ENCODE measurements at regions not wholly inside any gene's neighbourhood (a gene's known extent, or its start where the extent isn't known, plus 50 kb on each side); places are given as distances from the start of the nearest gene placed in this dataset.

DNA sequence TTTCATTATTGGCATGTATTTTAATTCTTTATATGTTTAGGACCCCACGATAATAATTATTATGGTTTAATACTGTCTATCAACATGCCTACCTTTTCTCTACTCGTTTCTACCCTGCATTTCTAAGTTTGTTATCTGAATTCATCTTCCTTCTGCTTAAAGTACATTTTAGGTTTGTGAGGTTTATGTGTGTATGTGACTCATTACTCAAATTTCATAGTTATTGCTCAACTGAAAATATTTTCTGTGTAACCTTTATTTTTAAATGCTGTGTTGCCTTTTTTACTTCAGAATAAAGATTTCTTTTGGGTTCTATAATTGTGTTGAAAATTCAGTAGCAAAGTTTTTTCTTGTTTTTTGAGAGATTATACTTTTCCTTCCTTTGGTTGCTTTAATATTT, 933.9 kb upstream of the LRRTM1 start:
- ATAC-seq = no peak
- Mint-ChIP-seq H3K4me3 (no peak overlapping the region), H3K9me3 (peaks cover 33% of the 10 kb centered on the region), H3K4me1 (no peaks in the 10 kb centered on the region), H3K36me3 (no peaks in the 10 kb centered on the region), H3K27ac (no peak overlapping the region)
- no peak for DNase-seq (ENCODE audit: low spot score in 2 of 2)

GRCh38 chr2:81235601-81236000, 931.0 kb upstream of the LRRTM1 start:
- no peak for ATAC-seq
- no peak overlapping the region for H3K4me3 Mint-ChIP-seq

DNA sequence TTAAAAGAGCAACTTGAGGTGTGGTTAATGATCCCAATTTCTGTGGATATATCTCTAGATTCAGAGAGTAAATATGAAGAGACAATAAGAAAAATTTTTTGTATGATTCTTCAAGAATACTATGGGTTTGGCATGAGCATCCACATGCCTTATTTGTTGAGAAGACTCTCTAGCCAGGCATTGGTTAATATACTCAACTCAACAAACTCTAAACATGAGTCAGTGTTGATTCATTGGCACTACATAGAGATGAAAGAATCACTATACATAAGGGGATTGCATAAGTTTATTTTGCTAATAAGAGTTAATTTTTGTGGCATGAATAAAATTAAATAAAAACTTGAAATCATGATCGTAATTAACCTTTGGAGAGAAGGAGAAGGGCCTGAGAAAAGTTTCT, 930.2 kb upstream of the LRRTM1 start:
- no peaks in the 10 kb centered on the region for H3K36me3 Mint-ChIP-seq
- no peak overlapping the region for H3K27ac Mint-ChIP-seq
- no peak overlapping the region for H3K4me3 Mint-ChIP-seq
- DNase-seq (ENCODE audit: low spot score in 2 of 2) (no peak), ATAC-seq (no peak)
- H3K4me1 Mint-ChIP-seq = no peaks in the 10 kb centered on the region
- H3K9me3 Mint-ChIP-seq = peaks cover 48% of the 10 kb centered on the region

More at GRCh38 chr2:81235601-81236000, 931.0 kb upstream of the LRRTM1 start:
- Mint-ChIP-seq H3K9me3 (peaks cover 50% of the 10 kb centered on the region), H3K36me3 (no peaks in the 10 kb centered on the region), H3K27ac (no peak overlapping the region), H3K4me1 (no peaks in the 10 kb centered on the region)
- no peak for DNase-seq (ENCODE audit: low spot score in 2 of 2)

DNA sequence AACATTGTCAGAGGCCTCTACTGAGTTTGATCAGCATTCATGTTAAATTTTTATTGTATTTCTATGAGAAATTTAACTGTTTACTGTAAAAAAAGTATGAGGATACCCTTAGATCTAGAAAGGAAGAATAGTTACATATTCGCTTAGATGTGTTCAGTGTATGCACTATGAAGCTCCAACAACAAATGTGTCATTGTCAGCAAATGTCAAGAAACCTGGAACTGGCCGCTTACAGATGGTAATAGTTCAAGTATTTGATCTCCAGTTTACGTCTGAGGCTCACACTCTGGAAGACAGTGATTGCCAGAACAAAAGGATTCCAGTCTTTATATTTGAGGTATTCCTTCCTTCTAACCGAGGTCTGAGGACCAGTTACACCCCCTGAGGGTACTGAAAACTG, 921.2 kb upstream of the LRRTM1 start:
- H3K9me3 Mint-ChIP-seq = peaks cover 18% of the 10 kb centered on the region
- H3K4me1 Mint-ChIP-seq = no peaks in the 10 kb centered on the region
- no peak overlapping the region for H3K27ac Mint-ChIP-seq
- no peak for DNase-seq (ENCODE audit: low spot score in 2 of 2)
- H3K36me3 Mint-ChIP-seq = no peaks in the 10 kb centered on the region
- H3K4me3 Mint-ChIP-seq = no peak overlapping the region
- ATAC-seq = no peak

- H3K9me3 Mint-ChIP-seq = peaks cover 17% of the 10 kb centered on the region
- no peak for ATAC-seq
- no peak overlapping the region for H3K27ac Mint-ChIP-seq
- no peak for DNase-seq (ENCODE audit: low spot score in 2 of 2)
- no peaks in the 10 kb centered on the region for H3K36me3 Mint-ChIP-seq
- H3K4me1 Mint-ChIP-seq = no peaks in the 10 kb centered on the region
- H3K4me3 Mint-ChIP-seq = no peak overlapping the region
These were observed 909.0 kb upstream of the LRRTM1 start for GRCh38 chr2:81213598-81213997.

GRCh38 chr2:81206216-81206615, 901.7 kb upstream of the LRRTM1 start:
- DNase-seq (ENCODE audit: low spot score in 2 of 2) (no peak), ATAC-seq (no peak)
- Mint-ChIP-seq H3K36me3 (no peaks in the 10 kb centered on the region), H3K27ac (no peak overlapping the region), H3K4me1 (no peaks in the 10 kb centered on the region), H3K9me3 (peaks cover 18% of the 10 kb centered on the region), H3K4me3 (no peak overlapping the region)

DNA sequence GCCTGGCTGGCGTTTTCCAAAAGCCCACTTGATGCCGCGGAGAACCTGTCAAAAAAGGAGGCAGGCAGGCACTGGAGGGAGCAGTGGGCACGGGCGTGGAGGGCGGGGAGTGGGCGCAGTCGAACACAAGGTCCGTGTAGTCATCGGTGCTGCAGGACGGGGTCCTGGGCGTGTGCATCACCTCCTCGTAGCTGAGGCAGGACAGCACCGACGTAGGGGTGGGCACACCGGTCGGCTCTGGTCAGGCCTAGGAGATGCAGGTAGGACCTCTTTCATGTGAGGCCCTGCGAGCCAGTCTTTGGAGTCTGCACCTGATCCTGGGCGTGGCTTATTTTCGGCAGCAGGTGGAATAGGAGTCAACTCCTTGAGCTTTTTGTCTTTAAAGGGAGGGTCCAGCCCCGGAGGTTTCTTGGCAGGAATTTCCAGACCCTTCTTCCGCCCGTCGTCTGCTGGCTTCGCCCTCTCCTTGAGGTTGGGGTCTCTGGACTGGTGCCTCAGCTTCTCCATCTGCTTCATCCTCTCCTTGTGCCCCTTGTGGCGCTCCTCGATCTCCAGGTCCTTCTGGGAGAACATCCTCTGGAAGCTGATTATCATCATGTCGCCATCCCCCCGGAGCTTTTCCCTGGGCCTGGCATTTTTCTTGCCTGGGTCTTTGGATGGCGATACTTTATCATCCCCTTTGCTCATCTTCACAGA, 892.5 kb upstream of the LRRTM1 start:
- ATAC-seq (no peak), DNase-seq (ENCODE audit: low spot score in 2 of 2) (no peak)
- Mint-ChIP-seq H3K4me1 (no peaks in the 10 kb centered on the region), H3K4me3 (no peak overlapping the region), H3K27ac (no peak overlapping the region), H3K36me3 (no peaks in the 10 kb centered on the region), H3K9me3 (no peaks in the 10 kb centered on the region)

GRCh38 chr2:81196383-81196851, 891.9 kb upstream of the LRRTM1 start:
- H3K9me3 Mint-ChIP-seq = no peaks in the 10 kb centered on the region

DNA sequence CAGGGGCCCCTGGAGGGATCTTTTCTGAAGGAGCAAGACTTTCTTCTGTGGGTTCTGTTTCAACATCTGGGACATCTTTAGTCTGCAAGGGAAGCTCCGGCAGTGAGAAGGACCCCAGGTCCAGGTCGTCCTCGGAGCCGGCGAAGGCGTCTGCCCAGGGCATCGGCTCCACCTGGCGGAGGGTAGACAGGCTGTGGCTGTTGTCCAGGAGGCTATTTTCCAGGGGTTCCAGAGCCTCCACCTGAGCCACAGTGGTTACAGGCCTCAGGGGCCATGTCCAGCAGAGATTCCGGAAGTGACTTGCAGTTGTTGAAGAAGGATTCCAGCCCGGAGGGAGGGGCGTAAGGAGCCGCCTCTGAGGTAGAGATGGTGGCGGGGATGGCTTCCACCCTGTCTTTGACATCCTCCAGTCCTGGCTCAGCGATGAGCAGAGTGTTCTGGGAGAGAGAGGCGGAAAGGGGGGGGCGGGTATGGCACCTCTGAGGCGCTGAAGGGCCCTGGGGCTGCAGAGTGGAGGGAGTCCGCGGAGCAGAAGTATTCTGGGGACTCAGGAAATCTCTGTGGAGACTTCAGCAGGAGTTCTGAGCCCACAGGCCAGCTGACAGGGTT, 891.3 kb upstream of the LRRTM1 start:
- Mint-ChIP-seq H3K9me3 (no peaks in the 10 kb centered on the region), H3K36me3 (no peaks in the 10 kb centered on the region), H3K4me3 (no peak overlapping the region), H3K4me1 (no peaks in the 10 kb centered on the region), H3K27ac (no peak overlapping the region)
- DNase-seq (ENCODE audit: low spot score in 2 of 2) (no peak), ATAC-seq (no peak)

More at GRCh38 chr2:81196383-81196851, 891.9 kb upstream of the LRRTM1 start:
- Mint-ChIP-seq H3K27ac (no peak overlapping the region), H3K4me1 (no peaks in the 10 kb centered on the region), H3K36me3 (no peaks in the 10 kb centered on the region), H3K4me3 (no peak overlapping the region)
- ATAC-seq = no peak
- no peak for DNase-seq (ENCODE audit: low spot score in 2 of 2)

DNA sequence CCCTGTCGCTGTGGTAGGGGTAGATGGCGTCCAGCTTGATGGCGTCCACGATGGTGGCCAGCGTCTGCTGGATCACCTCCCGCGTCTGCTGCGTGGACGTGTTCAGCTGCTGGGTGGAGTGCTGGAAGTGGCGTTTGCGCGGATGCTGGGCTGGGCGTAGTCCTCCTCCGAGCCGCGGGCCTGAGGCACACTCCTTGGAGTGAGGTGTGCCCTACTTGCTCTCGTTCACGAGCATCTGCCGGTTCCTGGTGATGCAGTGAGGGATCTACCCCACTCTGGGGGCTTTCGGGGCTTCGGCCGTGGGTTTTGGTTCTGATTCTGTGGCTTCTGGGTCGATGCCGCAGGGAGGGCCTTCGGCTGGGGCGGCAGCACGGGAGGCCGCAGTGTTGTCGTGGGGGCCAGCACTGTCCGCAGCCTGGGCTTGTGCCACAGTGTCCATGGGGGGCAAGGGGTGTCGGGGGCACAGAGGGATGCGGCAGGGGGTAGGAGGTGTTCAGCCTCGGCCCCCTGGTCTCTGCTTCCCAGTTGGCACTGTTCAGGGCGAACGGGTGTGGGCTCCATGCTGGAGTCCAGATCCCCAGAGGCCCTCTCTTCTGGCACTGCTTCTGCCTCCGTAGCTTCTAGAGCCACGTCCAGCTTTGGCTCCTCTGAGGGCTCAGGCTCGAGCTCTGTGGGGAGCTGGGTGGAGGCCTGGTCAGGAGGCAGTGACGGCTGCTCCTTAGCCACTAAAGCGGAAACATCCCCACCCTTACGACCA, 890.6 kb upstream of the LRRTM1 start:
- Mint-ChIP-seq H3K4me1 (no peaks in the 10 kb centered on the region), H3K9me3 (peaks cover 3% of the 10 kb centered on the region), H3K27ac (no peak overlapping the region), H3K4me3 (no peak overlapping the region), H3K36me3 (no peaks in the 10 kb centered on the region)
- no peak for DNase-seq (ENCODE audit: low spot score in 2 of 2)
- no peak for ATAC-seq

DNA sequence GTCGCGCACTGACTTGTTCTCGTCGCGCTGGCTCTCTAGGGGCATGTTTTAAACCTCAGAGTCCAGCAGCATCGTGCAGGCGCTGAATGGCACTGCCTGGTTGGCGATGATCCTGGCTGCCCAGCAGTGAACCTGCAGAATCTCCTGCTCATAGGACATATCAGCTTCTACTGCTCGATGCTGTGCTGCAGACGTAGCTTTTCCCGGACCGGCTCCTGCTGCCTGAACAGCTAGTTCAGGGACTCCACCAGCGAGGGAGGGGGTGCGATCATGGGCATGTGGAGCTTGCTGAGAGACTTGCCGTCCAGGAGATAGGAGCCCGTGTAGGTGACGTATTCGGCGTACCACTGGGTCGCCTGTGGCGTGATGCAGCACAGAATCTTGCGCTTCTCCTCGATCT, 890.0 kb upstream of the LRRTM1 start:
- Mint-ChIP-seq H3K4me3 (no peak overlapping the region), H3K36me3 (no peaks in the 10 kb centered on the region), H3K4me1 (no peaks in the 10 kb centered on the region), H3K27ac (no peak overlapping the region), H3K9me3 (peaks cover 3% of the 10 kb centered on the region)
- ATAC-seq (no peak), DNase-seq (ENCODE audit: low spot score in 2 of 2) (no peak)

GRCh38 chr2:81194176-81194575, 889.6 kb upstream of the LRRTM1 start:
- H3K27ac Mint-ChIP-seq = no peak overlapping the region

DNA sequence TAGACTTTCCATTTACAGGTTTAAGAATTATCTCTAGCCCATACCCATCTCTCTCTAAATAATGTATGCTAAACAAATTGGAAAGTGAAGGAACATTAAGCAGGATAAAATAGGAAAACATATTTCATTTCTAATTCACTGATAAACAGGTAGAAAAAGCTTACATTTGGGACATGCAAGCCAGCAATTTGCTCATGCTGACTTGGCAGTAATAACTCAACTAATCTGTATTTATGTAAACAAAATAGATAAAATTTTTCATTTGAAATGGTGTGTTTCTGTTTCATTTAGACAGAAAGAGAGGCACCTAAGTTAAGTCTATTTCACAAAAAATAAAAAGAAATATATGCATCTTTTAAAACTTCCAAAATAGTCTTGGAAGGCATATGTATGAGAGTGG, 877.3 kb upstream of the LRRTM1 start:
- no peak overlapping the region for H3K4me3 Mint-ChIP-seq
- no peaks in the 10 kb centered on the region for H3K36me3 Mint-ChIP-seq
- peaks cover 19% of the 10 kb centered on the region for H3K9me3 Mint-ChIP-seq
- DNase-seq (ENCODE audit: low spot score in 2 of 2) (no peak), ATAC-seq (no peak)
- no peak overlapping the region for H3K27ac Mint-ChIP-seq
- H3K4me1 Mint-ChIP-seq = no peaks in the 10 kb centered on the region

More at GRCh38 chr2:81194176-81194575, 889.6 kb upstream of the LRRTM1 start:
- Mint-ChIP-seq H3K4me3 (no peak overlapping the region), H3K36me3 (no peaks in the 10 kb centered on the region), H3K4me1 (no peaks in the 10 kb centered on the region), H3K9me3 (peaks cover 3% of the 10 kb centered on the region)
- DNase-seq (ENCODE audit: low spot score in 2 of 2) = no peak
- ATAC-seq = no peak

- Mint-ChIP-seq H3K27ac (no peak overlapping the region), H3K9me3 (peaks cover 12% of the 10 kb centered on the region), H3K4me1 (no peaks in the 10 kb centered on the region), H3K36me3 (no peaks in the 10 kb centered on the region), H3K4me3 (no peak overlapping the region)
- ATAC-seq = no peak
- DNase-seq (ENCODE audit: low spot score in 2 of 2) = no peak
These were observed 866.9 kb upstream of the LRRTM1 start for GRCh38 chr2:81171447-81171846.

GRCh38 chr2:81163583-81163982, 859.0 kb upstream of the LRRTM1 start:
- H3K27ac Mint-ChIP-seq = no peak overlapping the region
- no peak overlapping the region for H3K4me3 Mint-ChIP-seq
- no peaks in the 10 kb centered on the region for H3K4me1 Mint-ChIP-seq
- DNase-seq (ENCODE audit: low spot score in 2 of 2) (no peak), ATAC-seq (no peak)
- H3K36me3 Mint-ChIP-seq = no peaks in the 10 kb centered on the region
- peaks cover 5% of the 10 kb centered on the region for H3K9me3 Mint-ChIP-seq

- Mint-ChIP-seq H3K9me3 (peaks cover 12% of the 10 kb centered on the region), H3K27ac (no peak overlapping the region), H3K4me3 (no peak overlapping the region), H3K4me1 (no peaks in the 10 kb centered on the region), H3K36me3 (no peaks in the 10 kb centered on the region)
- no peak for ATAC-seq
- no peak for DNase-seq (ENCODE audit: low spot score in 2 of 2)
These were observed 854.0 kb upstream of the LRRTM1 start for GRCh38 chr2:81158505-81158904.
